GM12865 (cell line): ENCODE measurements at regions not wholly inside any gene's neighbourhood (a gene's known extent, or its start where the extent isn't known, plus 50 kb on each side); places are given as distances from the start of the nearest gene placed in this dataset.

ENCODE experiments used
- DNase-seq: peaks from one replicate; pipeline ENCODE4 v3.0.0; 2010; ENCODE audit warnings: low read depth
- H3K4me3 ChIP-seq: 2 replicates; pipeline ENCODE4 v1.5.1; 2011; ENCODE audit warnings: mild to moderate bottlenecking, low read depth, low read length, control low read depth
- CTCF ChIP-seq: IDR thresholded peaks from 2 replicates; pipeline ENCODE4 v1.5.1; 2011; ENCODE audit warnings: low read length, control low read depth, low read depth, inconsistent platforms; ENCODE audit not compliant: insufficient read depth; ENCODE audit errors: missing control alignments

GRCh38 chr9:23288545-23288944 lies 537.5 kb downstream of the ELAVL2 start:
- no peak for DNase-seq
- H3K4me3 ChIP-seq = no peak overlapping the region
- no peak for TF ChIP-seq CTCF

- DNase-seq = no peak
- no peak for TF ChIP-seq CTCF
- H3K4me3 ChIP-seq = no peak overlapping the region
Observed at GRCh38 chr9:23290973-23291372, 535.1 kb downstream of the ELAVL2 start.

GRCh38 chr9:23302281-23302680 lies 523.8 kb downstream of the ELAVL2 start:
- no peak for TF ChIP-seq CTCF
- H3K4me3 ChIP-seq = no peak overlapping the region
- DNase-seq = no peak

- DNase-seq = no peak
- no peak for TF ChIP-seq CTCF
- H3K4me3 ChIP-seq = no peak overlapping the region
Observed at GRCh38 chr9:23306731-23307130, 519.3 kb downstream of the ELAVL2 start.

GRCh38 chr9:23307731-23308513 lies 518.1 kb downstream of the ELAVL2 start:
- DNase-seq = no peak
- H3K4me3 ChIP-seq = no peak overlapping the region
- no peak for TF ChIP-seq CTCF

GRCh38 chr9:23309800-23310199 lies 516.2 kb downstream of the ELAVL2 start:
- TF ChIP-seq CTCF = no peak
- H3K4me3 ChIP-seq = no peak overlapping the region
- no peak for DNase-seq

GRCh38 chr9:23314247-23314646 lies 511.8 kb downstream of the ELAVL2 start:
- TF ChIP-seq CTCF = no peak
- no peak overlapping the region for H3K4me3 ChIP-seq
- no peak for DNase-seq
